ENCODE measurements at regions not wholly inside any gene's neighbourhood (a gene's known extent, or its start where the extent isn't known, plus 50 kb on each side); places are given as distances from the start of the nearest gene placed in this dataset.

DNA sequence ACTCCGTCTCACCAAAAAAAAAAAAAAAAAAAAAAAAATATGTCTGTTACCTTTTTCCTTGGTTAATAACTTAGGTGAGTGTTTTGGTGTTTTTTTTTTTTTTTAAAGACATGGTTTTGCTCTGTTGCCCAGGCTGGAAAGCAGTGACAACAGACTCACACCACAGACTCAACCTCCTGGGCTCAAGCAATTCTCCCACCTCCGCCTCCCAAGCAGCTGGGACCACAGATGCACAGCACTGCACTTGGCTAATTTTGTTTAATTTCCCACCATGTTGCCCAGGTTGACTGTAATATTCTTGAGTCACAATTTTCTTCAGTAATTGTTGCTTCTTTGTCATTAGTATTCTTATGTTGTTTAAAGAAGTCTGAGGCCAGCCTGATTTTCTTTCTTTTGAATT lies 149.2 kb upstream of the SYT6 start:
- TF ChIP-seq POLR2AphosphoS5 (IDR thresholded peaks at IDR 0.05; ENCODE audit: borderline replicate concordance, low read depth, low read length) (no peak), EZH2 (IDR thresholded peaks at IDR 0.05) (no peak), FOXP2 (optimal IDR thresholded peaks at IDR 0.05; ENCODE audit: control extremely low read depth, extremely low read length, insufficient read depth) (no peak)
